ENCODE measurements at regions not wholly inside any gene's neighbourhood (a gene's known extent, or its start where the extent isn't known, plus 50 kb on each side); places are given as distances from the start of the nearest gene placed in this dataset.

DNA sequence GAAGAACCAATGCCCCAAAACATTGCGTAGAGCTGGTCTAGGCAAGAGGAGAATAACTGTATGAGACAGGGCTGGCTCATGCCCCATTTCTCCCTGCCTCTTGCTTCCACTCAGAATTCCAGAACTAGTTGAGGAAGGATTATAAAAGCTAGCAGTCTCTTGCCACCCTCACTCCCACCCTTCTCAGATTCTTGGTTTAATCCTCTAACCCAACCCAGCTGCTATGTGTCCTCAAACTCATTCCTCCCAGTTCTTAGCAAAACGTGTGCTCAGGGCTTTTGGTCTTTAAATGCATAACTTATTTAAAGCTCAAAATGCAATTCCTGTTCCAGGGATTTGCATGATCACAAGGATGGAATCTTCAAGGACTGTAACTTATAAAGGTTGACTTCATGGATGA, 466.3 kb downstream of the COG6 start:
- no peaks in the 10 kb centered on the region for H3K27me3 ChIP-seq (ENCODE audit: control insufficient read depth in 5 of 5, insufficient read depth in 4 of 5, low read length in 5 of 5)

GRCh38 chr13:40123962-40124632, 468.6 kb downstream of the COG6 start:
- Histone ChIP-seq H3K27ac (ENCODE audit: low read depth, low read length) (peak overlapping the region; percentile 71), H3K9me3 (ENCODE audit: control insufficient read depth in 5 of 5, low read length in 5 of 5) (peaks cover 0 to 7% (median 4%) of the 10 kb centered on the region in 5 donors), H3K9ac (ENCODE audit: low read length in 5 of 5) (peak overlapping the region in 1 of 5 donors; percentile 16), H3K27me3 (ENCODE audit: control insufficient read depth in 5 of 5, insufficient read depth in 4 of 5, low read length in 5 of 5) (no peaks in the 10 kb centered on the region), H3K4me1 (ENCODE audit: control insufficient read depth in 5 of 5, insufficient read depth in 5 of 5, low read length in 5 of 5) (peaks cover 0 to 64% (median 44%) of the 10 kb centered on the region in 5 donors), H3K36me3 (ENCODE audit: control insufficient read depth in 5 of 5, insufficient read depth in 5 of 5, low read length in 5 of 5) (no peaks in the 10 kb centered on the region), H3K4me3 (ENCODE audit: low read depth in 1 of 5, low read length in 5 of 5) (no peak overlapping the region)

More for the DNA sequence above, 466.3 kb downstream of the COG6 start:
- Histone ChIP-seq H3K9ac (ENCODE audit: low read length in 5 of 5) (peak overlapping the region in 1 of 5 donors; percentile 13), H3K9me3 (ENCODE audit: control insufficient read depth in 5 of 5, low read length in 5 of 5) (peaks cover 0 to 7% (median 4%) of the 10 kb centered on the region in 5 donors), H3K4me3 (ENCODE audit: low read depth in 1 of 5, low read length in 5 of 5) (no peak overlapping the region), H3K27ac (ENCODE audit: low read depth, low read length) (peak overlapping the region; percentile 71), H3K36me3 (ENCODE audit: control insufficient read depth in 5 of 5, insufficient read depth in 5 of 5, low read length in 5 of 5) (no peaks in the 10 kb centered on the region), H3K4me1 (ENCODE audit: control insufficient read depth in 5 of 5, insufficient read depth in 5 of 5, low read length in 5 of 5) (peaks cover 0 to 64% (median 44%) of the 10 kb centered on the region in 5 donors)

- H3K9ac ChIP-seq (ENCODE audit: low read length in 5 of 5) = no peak overlapping the region
- H3K27ac ChIP-seq (ENCODE audit: low read depth, low read length) = peak overlapping the region; percentile 71
- peaks cover 0 to 64% (median 44%) of the 10 kb centered on the region in 5 donors for H3K4me1 ChIP-seq (ENCODE audit: control insufficient read depth in 5 of 5, insufficient read depth in 5 of 5, low read length in 5 of 5)
Measured at GRCh38 chr13:40124633-40125015, 469.2 kb downstream of the COG6 start.

DNA sequence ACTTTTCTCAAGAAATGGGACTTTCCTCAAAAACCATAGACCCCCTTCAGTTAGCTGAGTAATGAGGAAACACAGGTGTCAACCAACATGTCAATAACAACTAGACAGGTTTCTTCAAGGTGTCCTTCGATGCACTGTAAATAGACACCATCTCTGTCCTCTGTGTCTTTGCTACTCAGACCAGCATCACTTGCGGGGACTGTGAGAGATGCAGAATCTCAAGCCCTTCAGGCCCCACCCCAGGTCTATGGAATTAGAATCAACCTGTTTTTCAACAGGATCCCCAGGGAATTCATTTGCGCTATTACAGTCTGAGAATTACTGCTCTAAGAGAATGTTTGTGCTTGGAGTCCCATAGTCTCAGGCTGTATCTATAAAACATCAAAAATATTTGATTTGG, 469.9 kb downstream of the COG6 start:
- Histone ChIP-seq H3K9ac (ENCODE audit: low read length in 5 of 5) (no peak overlapping the region), H3K9me3 (ENCODE audit: control insufficient read depth in 5 of 5, low read length in 5 of 5) (no peaks in the 10 kb centered on the region)

More at GRCh38 chr13:40124633-40125015, 469.2 kb downstream of the COG6 start:
- Histone ChIP-seq H3K27me3 (ENCODE audit: control insufficient read depth in 5 of 5, insufficient read depth in 4 of 5, low read length in 5 of 5) (no peaks in the 10 kb centered on the region), H3K9me3 (ENCODE audit: control insufficient read depth in 5 of 5, low read length in 5 of 5) (peaks cover 0 to 4% (median 4%) of the 10 kb centered on the region in 5 donors), H3K4me3 (ENCODE audit: low read depth in 1 of 5, low read length in 5 of 5) (no peak overlapping the region), H3K36me3 (ENCODE audit: control insufficient read depth in 5 of 5, insufficient read depth in 5 of 5, low read length in 5 of 5) (no peaks in the 10 kb centered on the region)

GRCh38 chr13:40126306-40127085, 471.0 kb downstream of the COG6 start:
- Histone ChIP-seq H3K9ac (ENCODE audit: low read length in 5 of 5) (no peak overlapping the region), H3K36me3 (ENCODE audit: control insufficient read depth in 5 of 5, insufficient read depth in 5 of 5, low read length in 5 of 5) (no peaks in the 10 kb centered on the region), H3K9me3 (ENCODE audit: control insufficient read depth in 5 of 5, low read length in 5 of 5) (no peaks in the 10 kb centered on the region), H3K4me1 (ENCODE audit: control insufficient read depth in 5 of 5, insufficient read depth in 5 of 5, low read length in 5 of 5) (peaks cover 0 to 47% (median 28%) of the 10 kb centered on the region in 5 donors), H3K27me3 (ENCODE audit: control insufficient read depth in 5 of 5, insufficient read depth in 4 of 5, low read length in 5 of 5) (no peaks in the 10 kb centered on the region), H3K27ac (ENCODE audit: low read depth, low read length) (no peak overlapping the region), H3K4me3 (ENCODE audit: low read depth in 1 of 5, low read length in 5 of 5) (no peak overlapping the region)

More for the DNA sequence above, 469.9 kb downstream of the COG6 start:
- H3K4me1 ChIP-seq (ENCODE audit: control insufficient read depth in 5 of 5, insufficient read depth in 5 of 5, low read length in 5 of 5) = peaks cover 0 to 59% (median 40%) of the 10 kb centered on the region in 5 donors
- H3K4me3 ChIP-seq (ENCODE audit: low read depth in 1 of 5, low read length in 5 of 5) = no peak overlapping the region
- peak overlapping the region; percentile 71 for H3K27ac ChIP-seq (ENCODE audit: low read depth, low read length)
- no peaks in the 10 kb centered on the region for H3K27me3 ChIP-seq (ENCODE audit: control insufficient read depth in 5 of 5, insufficient read depth in 4 of 5, low read length in 5 of 5)
- no peaks in the 10 kb centered on the region for H3K36me3 ChIP-seq (ENCODE audit: control insufficient read depth in 5 of 5, insufficient read depth in 5 of 5, low read length in 5 of 5)

- no peaks in the 10 kb centered on the region for H3K9me3 ChIP-seq (ENCODE audit: control insufficient read depth in 5 of 5, low read length in 5 of 5)
- no peak overlapping the region for H3K9ac ChIP-seq (ENCODE audit: low read length in 5 of 5)
- H3K4me3 ChIP-seq (ENCODE audit: low read depth in 1 of 5, low read length in 5 of 5) = no peak overlapping the region
- H3K4me1 ChIP-seq (ENCODE audit: control insufficient read depth in 5 of 5, insufficient read depth in 5 of 5, low read length in 5 of 5) = peaks cover 0 to 37% (median 20%) of the 10 kb centered on the region in 5 donors
- H3K27ac ChIP-seq (ENCODE audit: low read depth, low read length) = no peak overlapping the region
- H3K27me3 ChIP-seq (ENCODE audit: control insufficient read depth in 5 of 5, insufficient read depth in 4 of 5, low read length in 5 of 5) = no peaks in the 10 kb centered on the region
- H3K36me3 ChIP-seq (ENCODE audit: control insufficient read depth in 5 of 5, insufficient read depth in 5 of 5, low read length in 5 of 5) = no peaks in the 10 kb centered on the region
Measured at GRCh38 chr13:40127476-40127875, 472.0 kb downstream of the COG6 start.

- no peaks in the 10 kb centered on the region for H3K9me3 ChIP-seq (ENCODE audit: control insufficient read depth in 5 of 5, low read length in 5 of 5)
- H3K27me3 ChIP-seq (ENCODE audit: control insufficient read depth in 5 of 5, insufficient read depth in 4 of 5, low read length in 5 of 5) = no peaks in the 10 kb centered on the region
- H3K4me3 ChIP-seq (ENCODE audit: low read depth in 1 of 5, low read length in 5 of 5) = no peak overlapping the region
- no peak overlapping the region for H3K9ac ChIP-seq (ENCODE audit: low read length in 5 of 5)
- H3K27ac ChIP-seq (ENCODE audit: low read depth, low read length) = no peak overlapping the region
- H3K4me1 ChIP-seq (ENCODE audit: control insufficient read depth in 5 of 5, insufficient read depth in 5 of 5, low read length in 5 of 5) = peaks cover 0 to 33% (median 16%) of the 10 kb centered on the region in 5 donors
- no peaks in the 10 kb centered on the region for H3K36me3 ChIP-seq (ENCODE audit: control insufficient read depth in 5 of 5, insufficient read depth in 5 of 5, low read length in 5 of 5)
Measured at GRCh38 chr13:40127925-40128324, 472.5 kb downstream of the COG6 start.

DNA sequence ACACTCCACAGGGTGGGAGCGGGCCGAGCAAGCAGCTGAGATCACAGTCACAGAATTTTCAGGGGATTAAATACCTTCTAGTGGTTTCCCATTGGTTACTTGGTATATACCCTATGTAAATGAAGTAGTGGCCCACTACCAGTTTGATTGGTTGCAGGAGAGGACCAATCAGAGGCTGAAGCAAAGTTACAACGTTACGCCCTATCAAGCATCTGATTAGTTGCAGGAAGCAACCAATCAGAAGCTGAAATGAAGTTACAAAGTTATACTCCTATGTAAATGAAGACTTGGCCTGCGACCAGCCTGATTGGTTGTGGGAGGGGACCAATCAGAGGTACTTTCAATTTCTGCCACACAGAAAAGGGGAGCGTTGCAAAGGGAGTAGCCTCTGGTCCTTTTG, 474.0 kb downstream of the COG6 start:
- Histone ChIP-seq H3K4me1 (ENCODE audit: control insufficient read depth in 5 of 5, insufficient read depth in 5 of 5, low read length in 5 of 5) (peaks cover 0 to 30% (median 15%) of the 10 kb centered on the region in 5 donors), H3K4me3 (ENCODE audit: low read depth in 1 of 5, low read length in 5 of 5) (no peak overlapping the region), H3K36me3 (ENCODE audit: control insufficient read depth in 5 of 5, insufficient read depth in 5 of 5, low read length in 5 of 5) (no peaks in the 10 kb centered on the region), H3K27ac (ENCODE audit: low read depth, low read length) (no peak overlapping the region), H3K27me3 (ENCODE audit: control insufficient read depth in 5 of 5, insufficient read depth in 4 of 5, low read length in 5 of 5) (no peaks in the 10 kb centered on the region), H3K9ac (ENCODE audit: low read length in 5 of 5) (no peak overlapping the region), H3K9me3 (ENCODE audit: control insufficient read depth in 5 of 5, low read length in 5 of 5) (no peaks in the 10 kb centered on the region)

- Histone ChIP-seq H3K9me3 (ENCODE audit: control insufficient read depth in 5 of 5, low read length in 5 of 5) (no peaks in the 10 kb centered on the region), H3K4me3 (ENCODE audit: low read depth in 1 of 5, low read length in 5 of 5) (no peak overlapping the region), H3K9ac (ENCODE audit: low read length in 5 of 5) (no peak overlapping the region), H3K4me1 (ENCODE audit: control insufficient read depth in 5 of 5, insufficient read depth in 5 of 5, low read length in 5 of 5) (peaks cover 0 to 16% (median 9%) of the 10 kb centered on the region in 5 donors), H3K27ac (ENCODE audit: low read depth, low read length) (no peak overlapping the region), H3K36me3 (ENCODE audit: control insufficient read depth in 5 of 5, insufficient read depth in 5 of 5, low read length in 5 of 5) (no peaks in the 10 kb centered on the region), H3K27me3 (ENCODE audit: control insufficient read depth in 5 of 5, insufficient read depth in 4 of 5, low read length in 5 of 5) (no peaks in the 10 kb centered on the region)
Measured at GRCh38 chr13:40130871-40131636, 475.6 kb downstream of the COG6 start.

All from subcutaneous abdominal adipose tissue (tissue), 5 donors.